ENCODE measurements at regions not wholly inside any gene's neighbourhood (a gene's known extent, or its start where the extent isn't known, plus 50 kb on each side); places are given as distances from the start of the nearest gene placed in this dataset.

DNA sequence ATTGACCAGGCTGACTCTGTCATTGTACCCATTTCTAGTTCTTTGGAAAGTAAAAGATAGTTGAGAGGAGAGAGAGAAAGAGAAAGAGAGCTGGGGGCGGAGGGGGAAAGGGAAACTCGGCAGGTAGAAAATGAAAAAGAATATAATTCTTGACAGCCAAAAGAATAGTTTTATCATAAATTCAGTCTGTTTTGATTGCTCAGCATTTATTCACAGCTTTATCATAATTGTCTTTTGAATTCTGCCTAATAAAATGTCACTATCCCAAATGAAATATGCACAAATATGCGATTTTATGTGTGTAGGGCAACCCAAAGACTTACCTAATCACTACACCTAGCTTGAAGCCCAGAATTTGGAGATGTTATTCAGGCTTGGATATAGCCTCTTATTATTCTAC is 1024.0 kb upstream of the PABPC4L start:
- CTCF ChIA-PET (ENCODE audit: partially characterized antibody): no interaction called here
- H3K4me3 Mint-ChIP-seq: no peak overlapping the region
- peaks cover 0 to 25% (median 5%) of the 10 kb centered on the region in 8 donors for H3K9me3 Mint-ChIP-seq
- Histone ChIP-seq H3K4me1 (ENCODE audit: insufficient read depth, low read length) (no peaks in the 10 kb centered on the region), H3K9me3 (ENCODE audit: control insufficient read depth in 1 of 2, low read length in 2 of 2) (no peaks in the 10 kb centered on the region), H3K27ac (ENCODE audit: low read depth, low read length) (no peak overlapping the region), H3K27me3 (ENCODE audit: insufficient read depth, low read length) (no peaks in the 10 kb centered on the region), H3K4me3 (ENCODE audit: low read length in 2 of 2) (no peak overlapping the region), H3K36me3 (ENCODE audit: insufficient read depth, low read length) (no peaks in the 10 kb centered on the region)
- no peaks in the 10 kb centered on the region for H3K36me3 Mint-ChIP-seq
- no peaks in the 10 kb centered on the region for H3K4me1 Mint-ChIP-seq
- POLR2A ChIA-PET (ENCODE audit: partially characterized antibody): no interaction called here
- intact Hi-C loops (cut with micrococcal nuclease): no loop called here
- no peaks in the 10 kb centered on the region for H3K27me3 Mint-ChIP-seq
- no peak overlapping the region for H3K27ac Mint-ChIP-seq
- DNase-seq: no peak

DNA sequence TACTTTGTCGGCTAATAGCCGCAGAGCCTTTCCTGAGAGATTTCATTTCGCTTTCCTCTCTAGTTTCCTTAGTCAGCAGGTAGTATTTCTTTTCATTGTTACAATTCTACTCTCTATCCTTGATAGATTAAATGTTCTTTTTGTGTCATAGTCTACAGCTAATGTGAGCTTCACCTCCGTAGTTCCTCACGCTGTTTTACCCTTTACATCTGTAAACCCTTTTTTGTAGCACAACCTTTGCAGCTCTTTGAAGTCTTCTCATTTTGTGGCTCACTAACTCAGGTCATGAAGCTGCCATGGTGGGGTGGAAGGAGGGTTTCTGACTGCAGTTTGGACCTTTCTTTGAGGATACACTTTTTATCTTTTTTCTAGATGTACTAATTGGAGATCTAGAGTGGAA is 1008.8 kb upstream of the PABPC4L start:
- intact Hi-C loops (cut with micrococcal nuclease): no loop called here
- Histone ChIP-seq H3K27me3 (ENCODE audit: insufficient read depth, low read length) (no peaks in the 10 kb centered on the region), H3K36me3 (ENCODE audit: insufficient read depth, low read length) (no peaks in the 10 kb centered on the region), H3K4me1 (ENCODE audit: insufficient read depth, low read length) (no peaks in the 10 kb centered on the region), H3K9me3 (ENCODE audit: control insufficient read depth in 1 of 2, low read length in 2 of 2) (no peaks in the 10 kb centered on the region), H3K4me3 (ENCODE audit: low read length in 2 of 2) (no peak overlapping the region), H3K27ac (ENCODE audit: low read depth, low read length) (no peak overlapping the region)
- DNase-seq: no peak
- no peak overlapping the region for H3K4me3 Mint-ChIP-seq
- peaks cover 0 to 11% (median 4%) of the 10 kb centered on the region in 8 donors for H3K9me3 Mint-ChIP-seq
- POLR2A ChIA-PET (ENCODE audit: partially characterized antibody): no interaction called here
- no peaks in the 10 kb centered on the region for H3K27me3 Mint-ChIP-seq
- no peak overlapping the region for H3K27ac Mint-ChIP-seq
- H3K4me1 Mint-ChIP-seq: no peaks in the 10 kb centered on the region
- H3K36me3 Mint-ChIP-seq: no peaks in the 10 kb centered on the region
- CTCF ChIA-PET (ENCODE audit: partially characterized antibody): no interaction called here

DNA sequence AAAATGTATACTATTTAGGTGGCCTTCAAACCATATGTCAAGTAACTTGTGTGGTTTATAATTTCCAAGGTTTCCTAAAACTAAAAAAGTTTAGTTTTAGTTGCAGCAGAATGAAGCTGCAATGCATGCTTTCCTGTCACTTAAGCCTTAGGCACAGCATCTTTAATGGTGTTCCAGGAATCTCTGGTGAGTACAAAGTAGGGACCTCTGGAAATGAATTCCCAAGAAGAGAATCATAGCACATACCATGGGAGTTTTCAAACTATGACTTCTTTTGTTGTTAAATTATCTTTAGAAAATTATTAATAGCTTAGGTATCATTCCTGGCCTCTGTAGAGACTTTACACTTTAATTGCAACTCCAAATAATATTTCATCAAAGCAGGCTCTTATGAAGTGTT is 1005.9 kb upstream of the PABPC4L start:
- H3K4me1 ChIP-seq (ENCODE audit: insufficient read depth, low read length): no peaks in the 10 kb centered on the region
- no peaks in the 10 kb centered on the region for H3K36me3 ChIP-seq (ENCODE audit: insufficient read depth, low read length)
- no peaks in the 10 kb centered on the region for H3K27me3 Mint-ChIP-seq
- POLR2A ChIA-PET (ENCODE audit: partially characterized antibody): no interaction called here
- H3K4me3 ChIP-seq (ENCODE audit: low read length in 2 of 2): no peak overlapping the region
- no peak overlapping the region for H3K4me3 Mint-ChIP-seq
- H3K4me1 Mint-ChIP-seq: no peaks in the 10 kb centered on the region
- H3K9me3 Mint-ChIP-seq: peaks cover 0 to 12% (median 5%) of the 10 kb centered on the region in 8 donors
- CTCF ChIA-PET (ENCODE audit: partially characterized antibody): no interaction called here
- H3K9me3 ChIP-seq (ENCODE audit: control insufficient read depth in 1 of 2, low read length in 2 of 2): no peaks in the 10 kb centered on the region
- DNase-seq: no peak
- no peaks in the 10 kb centered on the region for H3K36me3 Mint-ChIP-seq
- H3K27ac ChIP-seq (ENCODE audit: low read depth, low read length): no peak overlapping the region
- no peak overlapping the region for H3K27ac Mint-ChIP-seq
- no peaks in the 10 kb centered on the region for H3K27me3 ChIP-seq (ENCODE audit: insufficient read depth, low read length)
- intact Hi-C loops (cut with micrococcal nuclease): no loop called here

DNA sequence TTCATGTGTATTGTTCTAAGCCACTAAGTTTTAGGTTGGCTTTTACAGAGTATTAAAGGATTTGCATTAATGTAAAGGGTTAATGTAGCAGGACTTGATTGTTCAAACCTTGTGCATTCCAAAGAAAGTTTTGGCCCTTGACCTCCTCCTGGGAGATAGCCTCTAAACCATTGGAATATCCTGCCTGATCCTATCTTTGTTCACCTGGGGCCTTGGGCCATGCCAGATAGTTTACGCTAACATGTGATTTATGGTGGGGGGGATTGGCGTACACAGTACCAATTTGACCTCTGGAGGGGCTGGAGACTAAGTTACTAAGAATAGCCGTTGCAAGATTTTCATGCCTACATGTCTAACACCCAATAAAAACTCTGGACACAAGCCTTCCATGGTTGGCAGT is 1002.7 kb upstream of the PABPC4L start:
- POLR2A ChIA-PET (ENCODE audit: partially characterized antibody): no interaction called here
- Mint-ChIP-seq H3K36me3 (no peaks in the 10 kb centered on the region), H3K27me3 (no peaks in the 10 kb centered on the region), H3K9me3 (peaks cover 0 to 12% (median 2%) of the 10 kb centered on the region in 8 donors), H3K27ac (no peak overlapping the region), H3K4me3 (no peak overlapping the region), H3K4me1 (no peaks in the 10 kb centered on the region)
- no peak overlapping the region for H3K4me3 ChIP-seq (ENCODE audit: low read length in 2 of 2)
- H3K36me3 ChIP-seq (ENCODE audit: insufficient read depth, low read length): no peaks in the 10 kb centered on the region
- H3K27ac ChIP-seq (ENCODE audit: low read depth, low read length): no peak overlapping the region
- H3K4me1 ChIP-seq (ENCODE audit: insufficient read depth, low read length): no peaks in the 10 kb centered on the region
- intact Hi-C loops (cut with micrococcal nuclease): no loop called here
- CTCF ChIA-PET (ENCODE audit: partially characterized antibody): no interaction called here
- no peak for DNase-seq
- H3K9me3 ChIP-seq (ENCODE audit: control insufficient read depth in 1 of 2, low read length in 2 of 2): no peaks in the 10 kb centered on the region
- H3K27me3 ChIP-seq (ENCODE audit: insufficient read depth, low read length): no peaks in the 10 kb centered on the region

DNA sequence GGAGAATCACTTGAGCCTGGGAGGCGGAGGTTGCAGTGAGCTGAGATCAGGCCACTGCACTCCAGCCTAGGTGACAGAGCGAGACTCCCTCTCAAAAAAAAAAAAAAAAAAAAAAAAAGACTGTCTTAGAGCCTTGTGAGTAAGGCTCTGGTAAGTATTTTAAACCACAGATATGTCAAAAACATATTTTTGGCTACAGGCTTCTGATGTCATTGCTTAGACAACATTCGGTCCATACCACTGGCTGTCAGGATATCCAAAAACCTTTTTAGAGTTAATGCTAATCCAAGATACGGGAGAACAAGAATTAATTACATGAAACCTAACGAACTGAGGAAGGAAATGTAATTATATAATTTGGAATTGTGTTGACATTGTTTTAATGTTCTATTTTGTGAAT is 999.5 kb upstream of the PABPC4L start:
- Histone ChIP-seq H3K4me3 (ENCODE audit: low read length in 2 of 2) (no peak overlapping the region), H3K27me3 (ENCODE audit: insufficient read depth, low read length) (no peaks in the 10 kb centered on the region), H3K36me3 (ENCODE audit: insufficient read depth, low read length) (no peaks in the 10 kb centered on the region), H3K4me1 (ENCODE audit: insufficient read depth, low read length) (no peaks in the 10 kb centered on the region), H3K27ac (ENCODE audit: low read depth, low read length) (no peak overlapping the region), H3K9me3 (ENCODE audit: control insufficient read depth in 1 of 2, low read length in 2 of 2) (no peaks in the 10 kb centered on the region)
- no peak for DNase-seq
- intact Hi-C loops (cut with micrococcal nuclease): no loop called here
- CTCF ChIA-PET (ENCODE audit: partially characterized antibody): no interaction called here
- POLR2A ChIA-PET (ENCODE audit: partially characterized antibody): no interaction called here
- H3K9me3 Mint-ChIP-seq: peaks cover 0 to 12% (median 2%) of the 10 kb centered on the region in 8 donors
- H3K27ac Mint-ChIP-seq: no peak overlapping the region
- H3K4me3 Mint-ChIP-seq: no peak overlapping the region
- no peaks in the 10 kb centered on the region for H3K4me1 Mint-ChIP-seq
- no peaks in the 10 kb centered on the region for H3K27me3 Mint-ChIP-seq
- H3K36me3 Mint-ChIP-seq: no peaks in the 10 kb centered on the region

DNA sequence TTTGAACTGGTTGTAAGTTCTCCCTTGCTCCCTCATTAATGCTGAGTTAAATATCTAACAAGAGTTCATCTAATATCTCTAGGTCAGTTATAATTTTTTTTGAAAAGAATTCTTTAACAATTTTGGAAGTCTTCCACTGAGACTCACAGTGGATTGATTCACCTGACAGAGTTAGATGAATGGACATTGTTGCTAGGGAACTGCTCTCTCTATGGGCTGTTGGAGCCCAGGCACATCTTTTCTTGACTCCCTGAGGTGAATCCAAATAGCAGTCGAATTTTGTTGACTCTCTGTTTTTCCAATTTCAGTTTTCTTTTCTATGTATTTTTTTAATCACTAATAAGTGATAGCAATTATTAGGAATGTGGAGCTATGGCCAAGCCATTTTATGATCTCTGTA is 996.1 kb upstream of the PABPC4L start:
- Histone ChIP-seq H3K27me3 (ENCODE audit: insufficient read depth, low read length) (no peaks in the 10 kb centered on the region), H3K36me3 (ENCODE audit: insufficient read depth, low read length) (no peaks in the 10 kb centered on the region), H3K4me3 (ENCODE audit: low read length in 2 of 2) (no peak overlapping the region), H3K4me1 (ENCODE audit: insufficient read depth, low read length) (no peaks in the 10 kb centered on the region), H3K27ac (ENCODE audit: low read depth, low read length) (no peak overlapping the region), H3K9me3 (ENCODE audit: control insufficient read depth in 1 of 2, low read length in 2 of 2) (no peaks in the 10 kb centered on the region)
- intact Hi-C loops (cut with micrococcal nuclease): no loop called here
- ChIA-PET POLR2A (ENCODE audit: partially characterized antibody) (no interaction called here), CTCF (ENCODE audit: partially characterized antibody) (no interaction called here)
- H3K27ac Mint-ChIP-seq: no peak overlapping the region
- DNase-seq: no peak
- no peaks in the 10 kb centered on the region for H3K27me3 Mint-ChIP-seq
- H3K36me3 Mint-ChIP-seq: no peaks in the 10 kb centered on the region
- no peaks in the 10 kb centered on the region for H3K4me1 Mint-ChIP-seq
- no peak overlapping the region for H3K4me3 Mint-ChIP-seq
- H3K9me3 Mint-ChIP-seq: peaks cover 0 to 19% (median 7%) of the 10 kb centered on the region in 8 donors

DNA sequence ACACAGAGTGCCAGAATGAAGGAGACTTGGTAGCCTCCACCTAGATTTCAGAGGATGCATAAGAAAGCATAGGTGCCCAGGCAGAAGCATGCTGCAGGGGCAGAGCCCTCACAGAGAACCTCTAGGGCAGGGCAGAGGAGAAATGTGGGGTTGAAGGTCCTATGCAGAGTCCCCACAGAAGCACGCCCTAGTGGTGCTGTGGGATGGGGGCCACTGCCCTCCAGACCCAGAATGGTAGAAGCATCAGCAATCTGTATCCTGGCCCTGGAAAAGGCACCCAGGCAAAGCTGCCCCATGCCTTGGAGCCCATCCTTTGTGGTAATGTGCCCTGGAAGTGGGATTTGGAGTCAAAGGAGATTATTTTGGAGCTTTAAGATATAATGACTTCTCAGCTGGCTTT is 992.9 kb upstream of the PABPC4L start:
- Histone ChIP-seq H3K4me1 (ENCODE audit: insufficient read depth, low read length) (no peaks in the 10 kb centered on the region), H3K36me3 (ENCODE audit: insufficient read depth, low read length) (no peaks in the 10 kb centered on the region), H3K9me3 (ENCODE audit: control insufficient read depth in 1 of 2, low read length in 2 of 2) (no peaks in the 10 kb centered on the region), H3K4me3 (ENCODE audit: low read length in 2 of 2) (no peak overlapping the region), H3K27me3 (ENCODE audit: insufficient read depth, low read length) (no peaks in the 10 kb centered on the region), H3K27ac (ENCODE audit: low read depth, low read length) (no peak overlapping the region)
- no peaks in the 10 kb centered on the region for H3K27me3 Mint-ChIP-seq
- intact Hi-C loops (cut with micrococcal nuclease): no loop called here
- ChIA-PET CTCF (ENCODE audit: partially characterized antibody) (no interaction called here), POLR2A (ENCODE audit: partially characterized antibody) (no interaction called here)
- H3K4me3 Mint-ChIP-seq: no peak overlapping the region
- H3K36me3 Mint-ChIP-seq: no peaks in the 10 kb centered on the region
- H3K4me1 Mint-ChIP-seq: no peaks in the 10 kb centered on the region
- peaks cover 0 to 19% (median 7%) of the 10 kb centered on the region in 8 donors for H3K9me3 Mint-ChIP-seq
- no peak for DNase-seq
- no peak overlapping the region for H3K27ac Mint-ChIP-seq

DNA sequence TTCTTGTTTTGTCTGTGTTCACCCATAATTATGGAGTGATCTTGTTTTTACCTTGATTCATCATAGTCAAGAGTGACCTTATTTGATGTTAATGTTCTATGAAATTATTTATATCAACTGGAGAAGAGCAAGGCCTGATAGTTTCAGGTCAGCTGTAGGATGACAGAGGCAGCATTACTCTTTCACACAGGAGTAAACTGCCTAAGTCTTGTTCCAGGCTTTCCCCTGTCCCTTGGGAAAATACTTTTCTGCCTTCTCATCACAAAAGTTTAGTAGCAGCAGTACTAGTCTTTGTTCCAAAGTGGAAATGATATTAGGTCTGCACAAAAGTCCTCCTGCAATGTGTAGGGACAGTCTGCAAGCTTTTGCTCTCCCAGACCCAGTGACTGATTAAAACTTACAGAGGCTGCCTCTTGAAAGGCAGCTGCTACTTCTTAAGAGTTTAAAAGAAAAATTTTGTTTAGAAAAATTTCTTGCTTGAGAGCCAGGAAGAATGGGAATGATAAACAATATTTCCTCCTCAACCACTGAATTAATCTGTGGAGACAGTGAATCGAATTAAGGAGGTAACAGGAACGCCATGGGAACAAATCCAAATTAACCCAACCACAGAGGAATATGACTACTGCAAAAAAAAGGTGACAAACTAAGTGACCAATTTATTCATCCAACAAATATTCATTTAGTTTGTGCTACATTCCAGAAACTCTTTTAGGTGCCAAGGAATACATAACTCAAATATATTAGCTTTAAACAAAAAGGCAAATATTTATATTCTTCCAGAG is 991.4 kb upstream of the PABPC4L start:
- H3K27me3 Mint-ChIP-seq: no peaks in the 10 kb centered on the region
- no peaks in the 10 kb centered on the region for H3K4me1 Mint-ChIP-seq
- H3K9me3 Mint-ChIP-seq: peaks cover 0 to 22% (median 7%) of the 10 kb centered on the region in 8 donors
- no peaks in the 10 kb centered on the region for H3K4me1 ChIP-seq (ENCODE audit: insufficient read depth, low read length)
- no peaks in the 10 kb centered on the region for H3K36me3 Mint-ChIP-seq
- H3K27ac Mint-ChIP-seq: no peak overlapping the region
- intact Hi-C loops (cut with micrococcal nuclease): no loop called here
- H3K9me3 ChIP-seq (ENCODE audit: control insufficient read depth in 1 of 2, low read length in 2 of 2): no peaks in the 10 kb centered on the region
- no peak overlapping the region for H3K27ac ChIP-seq (ENCODE audit: low read depth, low read length)
- no peak overlapping the region for H3K4me3 Mint-ChIP-seq
- H3K27me3 ChIP-seq (ENCODE audit: insufficient read depth, low read length): no peaks in the 10 kb centered on the region
- H3K4me3 ChIP-seq (ENCODE audit: low read length in 2 of 2): no peak overlapping the region
- DNase-seq: no peak
- no peaks in the 10 kb centered on the region for H3K36me3 ChIP-seq (ENCODE audit: insufficient read depth, low read length)
- POLR2A ChIA-PET (ENCODE audit: partially characterized antibody): no interaction called here
- CTCF ChIA-PET (ENCODE audit: partially characterized antibody): no interaction called here
